HG03280 (cell line): ENCODE measurements at regions not wholly inside any gene's neighbourhood (a gene's known extent, or its start where the extent isn't known, plus 50 kb on each side); places are given as distances from the start of the nearest gene placed in this dataset.
"Not testable (repeated sequence)": the region's sequence is repeated elsewhere in the genome, so short reads cannot be mapped to it uniquely, and the experiment has no call there.

ENCODE experiments used
- ATAC-seq: cut with Tn5 transposase; IDR thresholded peaks from one replicate; pipeline ENCODE4 v1.9.1; 2021; ENCODE audit warnings: mild to moderate bottlenecking, moderate library complexity; ENCODE audit not compliant: unreplicated experiment

DNA sequence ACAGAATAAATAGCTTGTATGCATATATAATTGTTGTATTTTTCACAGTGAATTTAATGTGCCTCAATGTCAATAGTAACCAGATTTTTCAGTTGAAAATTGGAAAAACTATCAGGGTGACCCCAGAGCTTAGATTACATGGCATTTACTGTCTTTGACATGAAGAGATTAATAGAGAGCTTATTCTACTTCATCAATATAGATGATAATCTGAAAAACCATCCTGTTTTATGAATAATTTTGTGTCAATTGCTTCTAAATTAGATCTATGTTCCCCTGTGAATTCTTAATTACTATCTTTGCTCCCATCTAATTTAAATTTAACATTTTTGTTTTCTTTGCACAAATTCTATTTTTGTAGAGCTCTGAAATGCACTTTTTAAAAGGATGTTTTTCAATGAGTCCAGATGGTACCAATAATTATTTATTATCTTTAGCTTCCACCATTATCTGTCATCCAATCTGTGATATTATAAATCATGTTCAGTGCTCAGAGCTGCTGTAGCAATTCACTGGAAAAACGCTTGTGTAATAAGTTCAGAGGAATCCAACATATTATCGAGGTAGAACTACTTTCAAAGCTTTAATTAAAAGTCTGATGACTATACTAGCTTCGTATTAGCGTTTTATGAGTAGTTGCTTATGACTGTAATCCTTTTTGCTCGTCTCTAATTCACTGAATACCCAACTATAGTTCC, 291.4 kb downstream of the JRKL start:
- no peak for ATAC-seq

DNA sequence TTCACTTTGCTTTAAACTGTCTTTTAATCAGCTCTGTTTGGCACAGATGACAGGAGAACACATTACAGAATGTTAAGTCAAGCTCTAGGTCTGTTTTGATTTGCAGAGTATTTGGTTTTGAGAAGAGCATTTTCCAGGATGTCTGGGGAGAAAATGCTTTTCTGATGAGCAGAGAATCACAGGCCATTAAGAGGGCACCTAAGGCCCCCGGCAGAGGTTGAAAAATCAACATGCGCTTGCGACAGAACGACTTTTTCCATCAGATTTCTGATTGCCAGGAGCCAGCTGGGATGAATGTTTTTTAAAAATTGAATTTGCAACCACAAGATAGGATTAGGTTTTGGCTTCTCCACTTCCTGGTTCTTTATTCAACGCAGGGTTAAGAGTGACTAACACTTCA, 304.5 kb downstream of the JRKL start:
- ATAC-seq: no peak

DNA sequence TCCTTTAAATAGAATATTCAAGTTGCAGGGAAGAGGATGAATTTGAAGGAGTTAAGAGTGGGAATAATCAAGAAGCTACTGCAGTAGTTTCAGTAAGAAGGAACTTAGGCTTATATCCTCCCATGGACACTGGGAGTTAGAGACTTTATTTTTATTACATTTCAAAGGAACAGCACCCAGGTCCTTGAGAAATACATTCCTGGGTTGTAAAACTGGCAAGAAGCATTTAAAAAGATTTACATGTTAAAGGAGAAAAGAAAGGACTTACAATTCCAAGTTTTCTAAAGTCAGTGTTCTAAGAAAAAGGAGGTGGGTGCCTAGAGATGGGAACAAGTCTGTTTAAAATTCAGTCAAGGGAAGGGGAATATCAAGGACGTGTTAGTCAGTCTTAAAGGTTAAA, 306.9 kb downstream of the JRKL start:
- ATAC-seq: no peak

DNA sequence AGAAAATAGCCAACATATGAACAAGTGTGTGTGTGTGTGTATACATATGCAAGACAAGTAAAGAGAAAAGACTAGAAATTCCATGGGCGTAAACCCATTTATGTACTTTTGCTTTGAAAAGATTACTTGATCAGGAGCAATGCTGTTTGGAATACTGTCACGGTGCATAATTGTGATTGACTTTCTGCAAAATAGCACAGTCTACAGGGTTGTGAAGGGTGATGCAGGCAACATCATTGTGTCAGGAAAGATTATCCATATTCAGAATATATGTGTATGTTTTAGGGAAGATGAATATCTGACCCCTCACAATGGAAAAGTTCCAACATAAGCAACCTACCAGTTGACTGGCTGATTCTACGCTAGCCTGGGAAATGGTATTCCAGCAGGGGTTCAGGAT, 307.7 kb downstream of the JRKL start:
- ATAC-seq: no peak

DNA sequence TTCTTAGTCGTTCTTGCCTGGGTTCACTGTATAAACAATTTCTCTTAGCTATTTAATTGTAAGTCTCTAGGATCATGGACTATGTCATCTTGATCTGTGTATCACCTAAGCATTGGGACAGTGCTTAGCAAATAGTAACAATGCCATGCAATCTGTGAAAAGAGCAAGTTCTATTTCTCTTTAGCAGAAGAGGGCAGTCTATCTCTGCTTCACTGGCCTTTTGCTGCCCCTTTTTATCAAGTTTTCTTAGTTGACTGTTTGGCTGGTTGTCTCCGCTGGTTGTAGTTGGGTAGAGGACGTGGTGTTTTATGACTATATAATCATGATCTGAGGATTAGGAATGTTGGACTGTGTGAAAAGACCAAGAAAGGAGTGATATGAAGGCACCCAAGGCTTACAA, 315.0 kb downstream of the JRKL start:
- no peak for ATAC-seq

DNA sequence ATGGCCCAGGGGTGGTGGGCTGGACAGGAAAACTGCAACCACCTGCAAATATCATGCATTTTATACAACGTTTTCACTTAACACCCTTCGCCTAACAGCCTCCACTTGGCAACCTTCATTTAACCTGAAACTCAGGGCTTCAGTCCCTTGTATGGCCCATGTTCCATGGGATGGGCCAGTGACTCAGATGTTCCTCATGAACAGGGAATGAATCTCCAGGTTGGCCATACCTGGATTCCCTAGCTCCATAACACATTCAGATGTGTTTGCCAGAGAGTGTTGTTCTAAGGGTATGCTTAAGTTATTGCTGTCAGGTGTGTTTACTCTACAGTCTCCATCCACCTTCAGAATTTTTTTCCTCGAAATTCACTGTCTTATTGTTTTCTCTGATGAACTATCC, 316.9 kb downstream of the JRKL start:
- ATAC-seq: no peak

DNA sequence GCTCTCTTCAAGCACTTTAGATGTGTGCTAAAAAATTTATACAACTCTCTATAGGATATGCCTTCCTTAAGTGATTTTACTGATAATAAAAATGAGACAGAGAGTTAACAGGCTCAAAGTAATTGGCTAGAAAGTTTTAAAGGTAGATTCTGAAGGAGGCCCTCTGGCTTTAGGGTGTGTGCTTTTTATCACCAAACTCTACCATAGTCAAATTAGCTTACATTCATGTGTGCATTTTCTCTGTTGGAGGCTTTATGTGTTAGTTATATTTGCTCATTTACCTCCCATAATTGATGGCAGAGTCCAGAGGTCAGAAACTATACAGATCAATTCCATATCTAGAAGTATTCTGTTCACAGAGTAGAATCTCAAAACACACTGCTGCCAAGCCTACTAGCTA, 317.5 kb downstream of the JRKL start:
- no peak for ATAC-seq

DNA sequence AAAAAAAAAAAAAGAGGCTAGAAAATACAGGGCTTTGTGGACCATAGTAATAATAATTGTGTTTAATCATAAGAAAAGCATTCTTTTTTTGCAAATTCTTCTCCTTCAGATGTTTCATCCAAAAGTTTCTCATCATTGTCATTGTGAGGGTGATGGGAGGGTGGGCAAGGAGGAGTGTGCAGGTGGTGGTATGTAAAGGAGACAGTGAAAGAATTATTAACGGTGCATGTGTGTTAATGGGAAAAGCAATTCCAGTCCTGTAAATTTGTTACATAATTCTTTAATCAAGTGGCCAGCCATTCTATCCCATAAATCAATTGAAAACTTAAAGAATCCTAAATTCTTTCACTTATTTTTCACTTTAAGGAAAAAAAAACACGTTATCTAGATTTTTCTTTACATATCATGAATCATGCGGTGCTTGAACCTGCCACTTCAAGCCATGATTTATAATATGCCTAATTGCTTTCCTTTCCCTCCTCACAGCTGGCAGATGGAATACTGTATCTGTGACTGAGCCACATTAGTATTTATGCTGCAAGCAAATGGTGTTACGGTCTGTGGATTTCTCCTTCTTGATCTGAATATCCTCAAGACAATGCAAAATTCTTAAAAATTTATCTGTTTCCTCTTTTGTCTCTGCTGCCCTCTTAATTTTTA, 318.5 kb downstream of the JRKL start:
- ATAC-seq: no peak

DNA sequence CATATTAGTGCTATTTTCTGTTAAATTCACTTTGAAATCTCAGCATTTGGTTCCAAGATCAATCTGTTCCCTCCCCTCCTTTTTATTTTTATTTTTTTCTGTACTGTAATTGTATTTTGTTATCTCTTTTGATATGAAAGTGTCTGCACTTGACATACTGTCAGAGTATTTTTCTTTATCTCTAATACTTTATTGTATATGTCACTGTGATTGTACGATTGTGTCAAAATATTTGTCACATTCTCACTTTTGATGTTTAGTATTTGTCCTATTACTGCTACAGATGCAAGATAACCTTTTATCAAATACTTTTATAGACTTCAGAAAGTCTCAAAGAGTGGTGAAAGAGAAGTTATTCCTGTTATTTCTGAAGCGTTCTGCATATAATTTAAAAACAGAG, 323.5 kb downstream of the JRKL start:
- no peak for ATAC-seq

DNA sequence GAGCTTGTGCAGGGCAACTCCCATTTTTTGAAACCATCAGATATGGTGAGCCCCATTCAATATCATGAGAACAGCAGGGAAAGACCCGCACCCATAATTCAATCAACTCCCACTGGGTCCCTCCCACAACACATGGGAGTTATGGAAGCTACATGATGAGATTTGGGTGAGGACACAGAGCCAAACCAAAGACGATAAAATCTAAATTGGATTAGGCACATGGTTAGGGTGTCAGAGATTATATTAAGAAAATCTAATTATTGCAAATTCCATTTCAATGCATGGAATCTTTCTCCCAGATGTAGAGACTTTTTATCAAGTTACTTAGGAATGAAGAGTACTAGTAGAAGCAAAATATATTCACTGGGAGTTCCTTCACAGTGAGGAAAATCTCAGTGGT, 324.9 kb downstream of the JRKL start:
- ATAC-seq: no peak

DNA sequence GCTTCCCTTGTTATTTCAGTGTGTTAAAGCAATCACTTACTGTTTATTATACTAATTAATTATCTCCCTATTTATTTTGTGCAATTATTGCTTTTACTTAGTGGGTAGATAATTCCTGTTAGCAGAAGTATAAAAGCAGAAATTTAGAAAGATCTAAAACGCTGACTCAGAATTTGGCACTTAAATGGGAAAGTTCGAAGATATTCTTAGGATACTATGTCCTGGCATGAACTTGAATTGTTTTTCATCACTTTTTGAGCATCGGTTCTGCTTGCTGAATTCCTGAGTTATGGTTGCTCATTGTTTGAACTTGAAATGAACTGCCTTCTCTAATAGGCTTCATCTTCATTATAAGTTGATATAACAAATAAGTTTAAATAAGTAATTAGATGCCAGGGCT, 325.4 kb downstream of the JRKL start:
- no peak for ATAC-seq

DNA sequence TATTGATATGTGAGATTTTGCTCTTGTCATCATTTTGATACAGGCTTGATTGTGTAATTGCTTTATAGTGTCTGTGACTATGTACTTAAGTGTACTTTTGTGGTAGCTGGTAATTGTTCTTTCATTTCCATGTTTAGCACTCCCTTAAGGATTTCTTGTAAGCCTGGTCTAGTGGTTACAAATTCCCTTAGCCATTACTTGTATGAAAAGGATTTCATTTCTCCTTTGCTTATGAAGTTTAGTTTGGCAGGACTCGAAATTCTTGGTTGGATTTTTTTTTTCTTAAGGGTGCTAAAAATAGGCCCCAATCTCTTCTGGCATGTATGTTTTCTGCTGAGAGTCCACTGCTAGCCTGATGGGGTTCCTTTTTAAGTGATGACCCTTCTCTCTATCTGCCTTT, 346.8 kb downstream of the JRKL start:
- ATAC-seq: no peak

DNA sequence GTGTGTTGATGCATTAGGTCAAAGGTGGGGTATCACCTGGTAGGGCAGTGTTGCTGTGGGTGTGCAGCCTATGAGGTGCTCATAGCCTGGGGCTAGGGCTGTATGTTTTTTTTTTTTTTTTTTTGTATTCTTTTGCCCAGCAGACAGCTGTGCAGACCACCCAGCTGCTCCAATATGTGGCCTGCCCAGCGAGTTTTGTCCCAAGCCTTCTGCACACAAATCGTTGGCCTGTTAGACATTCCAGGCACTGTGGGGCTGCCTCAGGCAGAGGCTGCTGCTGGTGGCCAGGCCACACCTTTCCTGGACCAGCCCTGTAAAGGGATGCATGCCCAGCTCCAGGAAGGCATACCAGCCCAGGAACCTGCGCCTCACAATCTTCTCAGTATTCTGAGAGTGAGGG, 348.5 kb downstream of the JRKL start:
- ATAC-seq: no peak

DNA sequence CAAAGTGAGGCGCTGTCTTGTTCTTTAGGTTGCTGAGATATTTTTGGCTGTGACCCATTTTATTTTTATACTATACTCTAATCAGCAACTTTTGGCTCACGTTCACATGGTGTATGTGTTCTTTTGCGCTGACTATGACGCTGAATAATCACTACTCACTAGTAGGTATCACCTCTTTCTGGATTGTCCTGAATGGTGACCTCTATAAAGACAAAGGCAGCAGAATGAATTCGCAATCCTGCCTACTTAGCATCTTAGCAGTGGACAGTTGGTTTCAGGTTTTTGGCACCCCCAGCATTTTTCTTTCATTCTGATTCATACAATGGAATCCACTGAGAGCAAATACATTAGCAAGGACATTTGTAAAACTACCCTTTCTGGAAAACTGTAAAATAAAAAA, 351.3 kb downstream of the JRKL start:
- no peak for ATAC-seq

DNA sequence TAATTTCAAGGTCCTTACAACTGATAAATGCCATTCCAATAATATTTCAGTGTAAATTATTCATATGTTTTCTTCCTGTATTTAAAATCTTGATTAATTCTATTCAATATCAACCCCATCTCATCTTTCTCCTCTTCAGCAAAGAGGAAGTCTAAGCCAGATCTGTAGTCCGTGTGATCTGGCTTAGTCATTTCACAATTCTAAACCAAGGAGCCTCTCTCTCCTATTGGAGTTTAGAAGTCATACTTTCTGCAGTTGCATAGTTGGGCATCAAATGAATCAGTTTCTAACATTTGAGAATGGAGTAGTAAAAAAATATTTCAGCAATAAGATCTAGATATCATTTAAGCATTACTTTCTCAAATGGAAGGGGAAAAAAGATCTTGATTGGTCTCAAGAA, 354.9 kb downstream of the JRKL start:
- no peak for ATAC-seq

DNA sequence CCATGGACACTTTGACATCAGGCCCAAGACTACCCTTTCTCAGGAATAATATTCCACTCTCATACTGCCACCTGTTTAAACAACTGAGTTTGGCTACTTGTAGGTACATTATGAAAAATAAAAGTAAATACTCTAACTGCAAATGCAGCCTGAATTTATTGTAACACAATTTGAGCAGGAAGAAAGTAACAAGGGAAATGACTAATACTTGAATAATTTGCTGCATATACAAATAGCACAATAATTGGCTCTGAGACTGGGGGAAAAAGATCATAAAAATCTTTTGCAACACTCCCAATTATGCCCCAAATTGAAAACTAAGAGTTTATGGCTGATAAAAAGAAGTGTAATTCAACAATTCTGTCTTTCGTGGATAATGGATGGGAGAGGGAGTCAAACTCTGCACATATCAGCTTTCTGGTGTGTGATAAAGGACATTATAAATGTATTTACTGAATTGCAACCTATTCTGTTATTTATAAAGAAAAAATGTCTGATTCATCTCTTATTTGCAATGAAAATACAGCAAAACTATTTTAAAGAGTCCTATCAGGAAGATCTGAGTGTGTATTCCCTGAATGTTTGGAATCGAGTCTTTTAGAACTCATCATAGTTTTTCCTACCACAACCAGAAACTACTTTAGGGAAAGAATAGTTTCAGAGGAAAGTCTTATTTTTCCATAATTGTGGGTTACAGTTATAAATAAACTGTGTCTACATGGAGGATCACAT, 359.0 kb downstream of the JRKL start:
- no peak for ATAC-seq

DNA sequence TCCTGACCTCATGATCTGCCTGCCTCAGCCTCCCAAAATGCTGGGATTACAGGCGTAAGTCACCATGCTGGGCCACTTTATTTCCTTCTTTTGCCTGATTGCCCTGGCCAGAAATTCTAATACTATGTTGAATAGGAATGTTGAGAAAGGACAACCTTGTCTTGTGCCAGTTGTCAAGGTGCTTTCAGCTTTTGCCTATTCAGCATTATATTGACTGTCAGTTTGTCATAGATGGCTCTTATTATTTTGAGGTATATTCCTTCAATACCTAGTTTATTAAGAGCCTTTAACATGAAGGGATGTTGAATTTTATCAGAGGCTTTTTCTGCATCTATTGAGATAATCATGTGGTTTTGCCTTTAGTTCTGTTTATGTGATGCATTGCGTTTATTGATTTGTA, 362.0 kb downstream of the JRKL start:
- not testable (repeated sequence) for ATAC-seq

DNA sequence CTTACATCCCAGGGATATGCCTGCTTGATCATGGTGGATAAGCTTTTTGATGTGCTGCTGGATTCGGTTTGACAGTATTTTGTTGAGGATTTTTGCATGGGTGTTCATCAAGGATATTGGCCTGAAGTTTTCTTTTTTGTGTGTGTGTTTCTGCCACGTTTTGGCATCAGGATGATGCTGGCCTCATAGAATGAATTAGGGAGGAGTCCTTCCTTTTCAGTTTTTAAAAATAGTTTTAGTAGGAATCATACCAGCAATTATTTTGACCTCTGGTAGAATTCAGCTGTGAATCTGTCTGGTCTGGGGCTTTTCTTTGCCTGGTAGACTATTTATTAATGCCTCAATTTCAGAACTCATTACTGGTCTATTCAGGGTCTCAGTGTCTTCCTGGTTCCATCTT, 362.4 kb downstream of the JRKL start:
- no peak for ATAC-seq

DNA sequence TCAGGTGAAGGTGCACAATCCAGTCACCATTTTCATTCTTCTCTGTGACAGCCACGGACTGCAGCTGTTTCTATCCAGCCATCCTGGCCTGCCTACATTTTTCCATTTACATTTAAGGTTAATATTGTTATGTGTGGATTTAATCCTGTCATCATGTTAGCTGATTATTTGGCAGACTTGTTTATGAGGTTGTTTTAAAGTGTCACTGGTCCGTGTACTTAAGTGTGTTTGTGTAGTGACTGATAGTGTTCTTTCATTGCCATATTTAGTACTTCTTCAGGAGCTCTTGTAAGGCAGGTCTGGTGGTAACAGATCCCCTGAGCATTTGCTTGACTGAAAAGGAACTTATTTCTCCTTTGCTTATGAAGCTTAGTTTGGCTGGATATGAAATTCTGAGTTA, 364.2 kb downstream of the JRKL start:
- ATAC-seq: no peak

DNA sequence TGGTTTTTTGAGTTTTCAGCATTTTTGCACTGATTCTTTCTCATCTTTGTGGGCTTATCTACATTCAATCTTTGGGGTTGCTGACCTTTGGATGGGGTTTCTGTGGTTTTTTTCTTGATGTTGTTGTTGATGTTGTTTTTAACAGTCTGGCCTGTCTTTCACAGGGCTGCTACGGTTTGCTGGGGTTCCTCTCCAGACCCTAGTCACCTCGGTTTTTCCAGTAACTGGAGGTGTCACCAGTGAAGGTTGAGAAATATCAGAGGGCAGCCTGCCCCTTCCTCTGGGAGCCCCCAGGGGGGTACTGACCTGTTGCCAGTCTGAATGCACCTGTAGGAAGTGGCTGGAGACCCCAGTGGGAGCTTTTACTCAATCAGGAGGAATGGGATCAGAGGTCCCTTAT, 365.4 kb downstream of the JRKL start:
- no peak for ATAC-seq

DNA sequence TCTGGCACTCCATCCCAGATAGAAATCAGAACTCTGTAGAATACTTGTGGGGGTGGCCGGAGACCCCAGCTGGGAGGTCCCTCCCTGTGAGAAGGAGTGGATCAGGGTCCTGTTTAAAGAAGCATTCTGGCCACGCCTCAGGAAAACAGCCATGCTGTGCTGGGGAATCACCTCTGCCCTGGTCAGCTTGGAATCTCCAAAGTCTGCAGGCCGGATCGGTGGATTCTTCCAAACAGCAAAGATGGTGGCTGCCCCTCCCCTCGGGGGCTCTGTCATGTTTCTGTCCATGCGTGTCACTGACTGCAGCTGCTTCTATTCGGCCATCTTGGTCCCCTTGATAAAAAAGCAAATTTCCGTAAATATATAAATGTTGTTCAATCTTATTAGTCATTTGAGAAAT, 365.9 kb downstream of the JRKL start:
- ATAC-seq: no peak

DNA sequence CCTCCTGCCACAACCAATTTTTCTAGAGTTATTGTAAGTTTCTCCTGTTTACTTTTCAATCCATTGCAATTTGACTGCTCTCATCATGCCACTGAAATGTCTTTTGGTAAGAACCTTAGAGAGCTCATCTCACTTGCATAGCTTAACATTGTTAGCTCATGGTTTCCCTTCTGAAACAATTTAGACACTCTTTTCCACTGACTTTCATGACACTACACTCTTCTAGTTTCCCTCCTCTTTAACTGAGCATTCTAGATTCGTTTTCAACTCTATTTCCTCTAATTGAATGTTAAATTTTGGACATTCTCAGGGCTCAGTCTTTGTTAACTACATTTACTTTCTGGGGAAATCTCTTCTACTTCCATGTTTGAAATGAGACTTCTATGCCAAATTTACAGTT, 369.1 kb downstream of the JRKL start:
- ATAC-seq: no peak
